H1 (cell line): ENCODE measurements at regions not wholly inside any gene's neighbourhood (a gene's known extent, or its start where the extent isn't known, plus 50 kb on each side); places are given as distances from the start of the nearest gene placed in this dataset.

Experiments used
- CTCF ChIA-PET: fragments of 300-600 bp; sonication (Branson Sonifier 250); formaldehyde crosslinking; loops from one replicate; lab custom pipeline; 2021; ENCODE audit not compliant: partially characterized antibody; lab: Charles Lee
- POLR2A ChIA-PET: fragments of 300-600 bp; sonication (Branson Sonifier 250); formaldehyde crosslinking; loops from one replicate; lab custom pipeline; 2021; ENCODE audit warnings: inconsistent platforms; ENCODE audit not compliant: partially characterized antibody; lab: Charles Lee
- DNase-seq, 2 experiments: peaks; one replicate each; pipeline versions ENCODE4 v3.0.0 to v3.0.0-alpha.2; 2010 to 2022; ENCODE audit warnings: low spot score in 2 of 2, low read depth in 1 of 2, mixed read lengths in 1 of 2
- FAIRE-seq: peaks from 2 replicates; lab custom pipeline; 2011; peaks lifted over from hg19 to GRCh38; lab: Jason Lieb, UNC
- H2AFZ ChIP-seq: 2 replicates; pipeline ENCODE4 v1.8.1; 2012; ENCODE audit warnings: low read length, inconsistent platforms
- H2AK5ac ChIP-seq: 2 replicates; pipeline ENCODE4 v1.6.1; 2013; ENCODE audit warnings: low read depth, low read length
- H2BK120ac ChIP-seq: replicated peaks from 2 replicates; pipeline ENCODE3; 2013; ENCODE audit warnings: low read depth, low read length, inconsistent platforms
- H2BK12ac ChIP-seq: 2 replicates; pipeline ENCODE4 v1.6.1; 2013; ENCODE audit warnings: low read depth, low read length
- H2BK15ac ChIP-seq: 2 replicates; pipeline ENCODE4 v1.6.1; 2013; ENCODE audit warnings: low read length
- H2BK20ac ChIP-seq: 2 replicates; pipeline ENCODE4 v1.6.1; 2013; ENCODE audit warnings: low read length
- H2BK5ac ChIP-seq: 2 replicates; pipeline ENCODE4 v1.6.1; 2013; ENCODE audit warnings: low read depth, low read length
- H3K14ac ChIP-seq: 2 replicates; pipeline ENCODE4 v1.6.1; 2013; ENCODE audit warnings: inconsistent platforms; ENCODE audit not compliant: insufficient read length
- H3K18ac ChIP-seq: 2 replicates; pipeline ENCODE4 v1.6.1; 2013; ENCODE audit warnings: low read length; ENCODE audit errors: extremely low read depth
- H3K23ac ChIP-seq: 2 replicates; pipeline ENCODE4 v1.6.1; 2013; ENCODE audit warnings: inconsistent platforms; ENCODE audit not compliant: insufficient read length
- H3K23me2 ChIP-seq: 2 replicates; pipeline ENCODE4 v1.6.1; 2013; ENCODE audit warnings: low read depth, low read length
- H3K27ac ChIP-seq: 2 replicates; pipeline ENCODE4 v1.6.1; 2011; ENCODE audit warnings: low read depth, low read length, inconsistent platforms
- H3K27me3 ChIP-seq, 4 experiments: replicated peaks in 1 of 4; 1 replicate in 1 of 4; 2 replicates in 3 of 4; pipeline versions ENCODE4 v1.6.1 to v1.8.1; 2011 to 2013; ENCODE audit warnings: low read length in 3 of 4, mild to moderate bottlenecking in 3 of 4, inconsistent platforms in 2 of 4, mixed read lengths in 2 of 4, moderate library complexity in 1 of 4; ENCODE audit not compliant: control insufficient read depth in 3 of 4, insufficient read depth in 3 of 4; ENCODE audit errors: extremely low read depth in 1 of 4
- H3K36me3 ChIP-seq, 4 experiments: 2 replicates each; pipeline versions ENCODE4 v1.6.1 to v1.8.1; 2011 to 2013; ENCODE audit warnings: mild to moderate bottlenecking in 4 of 4, low read length in 3 of 4, moderate library complexity in 2 of 4, control low read depth in 1 of 4, inconsistent platforms in 1 of 4; ENCODE audit not compliant: insufficient read depth in 4 of 4, control insufficient read depth in 2 of 4
- H3K4ac ChIP-seq: replicated peaks from 2 replicates; pipeline ENCODE3; 2013; ENCODE audit warnings: low read length, low read depth, mixed read lengths, inconsistent platforms; ENCODE audit not compliant: insufficient read length
- H3K4me1 ChIP-seq, 4 experiments: replicated peaks in 1 of 4; 1 replicate in 1 of 4; 2 replicates in 3 of 4; pipeline versions ENCODE4 v1.6.1 to v1.8.1; 2011 to 2013; ENCODE audit warnings: low read length in 3 of 4, inconsistent platforms in 2 of 4, mixed read lengths in 1 of 4; ENCODE audit not compliant: insufficient read depth in 4 of 4, control insufficient read depth in 3 of 4
- H3K4me2 ChIP-seq, 2 experiments: 2 replicates each; pipeline versions ENCODE4 v1.6.1 to v1.8.1; 2011 to 2013; ENCODE audit warnings: low read depth in 2 of 2, low read length in 2 of 2, control low read depth in 1 of 2, inconsistent platforms in 1 of 2, mild to moderate bottlenecking in 1 of 2; ENCODE audit not compliant: insufficient read depth in 1 of 2
- H3K4me3 ChIP-seq, 4 experiments: fragments of 200-600, 300-600 bp in 1 of 4; sonication (generic), shearing (Covaris generic), sonication (Bioruptor Twin) in 1 of 4; 2 replicates each; pipeline versions ENCODE4 v1.5.1 to v1.8.1; 2011 to 2016; ENCODE audit warnings: low read length in 4 of 4, low read depth in 3 of 4, control low read depth in 2 of 4, inconsistent platforms in 2 of 4, mild to moderate bottlenecking in 2 of 4, mixed read lengths in 1 of 4, moderate library complexity in 1 of 4; ENCODE audit not compliant: insufficient read depth in 2 of 4; ENCODE audit errors: extremely low read depth in 1 of 4
- H3K56ac ChIP-seq: replicated peaks from 2 replicates; pipeline ENCODE3; 2013; ENCODE audit warnings: low read depth, mild to moderate bottlenecking, mixed read lengths, low read length, inconsistent platforms; ENCODE audit not compliant: insufficient read length
- H3K79me1 ChIP-seq: 2 replicates; pipeline ENCODE4 v1.6.1; 2013; ENCODE audit warnings: low read depth, low read length, control low read depth
- H3K79me2 ChIP-seq, 2 experiments: 2 replicates each; pipeline versions ENCODE4 v1.6.1 to v1.8.1; 2012 to 2013; ENCODE audit warnings: low read length in 2 of 2, mild to moderate bottlenecking in 2 of 2, inconsistent platforms in 1 of 2; ENCODE audit not compliant: insufficient read depth in 2 of 2, control insufficient read depth in 1 of 2
- H3K9ac ChIP-seq, 4 experiments: replicated peaks in 1 of 4; 1 replicate in 1 of 4; 2 replicates in 3 of 4; pipeline versions ENCODE4 v1.6.1 to v1.8.1; 2011 to 2013; ENCODE audit warnings: low read depth in 3 of 4, low read length in 3 of 4, control low read depth in 2 of 4, mild to moderate bottlenecking in 2 of 4, moderate library complexity in 2 of 4, inconsistent platforms in 1 of 4; ENCODE audit errors: extremely low read depth in 1 of 4
- H3K9me3 ChIP-seq, 2 experiments: 2 replicates each; pipeline versions ENCODE4 v1.6.1 to v1.8.1; 2012 to 2013; ENCODE audit warnings: mild to moderate bottlenecking in 2 of 2, moderate library complexity in 2 of 2, control low read depth in 1 of 2, inconsistent platforms in 1 of 2, low read depth in 1 of 2, low read length in 1 of 2, mixed read lengths in 1 of 2; ENCODE audit not compliant: insufficient read depth in 2 of 2
- H4K20me1 ChIP-seq, 2 experiments: replicated peaks in 1 of 2; 2 replicates each; pipeline versions ENCODE3 to v1.8.1; 2011 to 2013; ENCODE audit warnings: inconsistent platforms in 2 of 2, low read length in 2 of 2, mild to moderate bottlenecking in 1 of 2; ENCODE audit not compliant: insufficient read depth in 2 of 2, control insufficient read depth in 1 of 2
- H4K5ac ChIP-seq: 2 replicates; pipeline ENCODE4 v1.6.1; 2013; ENCODE audit warnings: low read length, low read depth, mixed read lengths, inconsistent platforms; ENCODE audit not compliant: insufficient read length
- H4K8ac ChIP-seq: 2 replicates; pipeline ENCODE4 v1.8.0; 2013; ENCODE audit warnings: mild to moderate bottlenecking, moderate library complexity, low read length, inconsistent platforms; ENCODE audit not compliant: insufficient read depth; ENCODE audit errors: extremely low read depth
- H4K91ac ChIP-seq: replicated peaks from 2 replicates; pipeline ENCODE3; 2013; ENCODE audit warnings: low read length, mixed read lengths, inconsistent platforms; ENCODE audit not compliant: insufficient read length
- SIN3A ChIP-seq, 2 experiments: IDR thresholded peaks in 1 of 2; conservative IDR thresholded peaks in 1 of 2; 2 replicates each; pipeline ENCODE4 v1.6.1; 2011 to 2012; ENCODE audit warnings: low read length in 2 of 2, improper control_type of control experiment in 1 of 2, low read depth in 1 of 2, mild to moderate bottlenecking in 1 of 2
- SRF ChIP-seq: IDR thresholded peaks from 2 replicates; pipeline ENCODE4 v1.6.1; 2011; ENCODE audit warnings: mild to moderate bottlenecking, low read depth, low read length, moderate library complexity
- WGBS, 2 experiments: shearing (Covaris generic) in 1 of 2; methylation state at CpG; one replicate each; pipeline versions ENCODE4 v1.1.6 to v1.1.7; 2013 to 2015; ENCODE audit warnings: low lambda C conversion rate in 2 of 2, mixed read lengths in 2 of 2, inconsistent platforms in 1 of 2, low coverage in 1 of 2, missing lambda C conversion rate in 1 of 2; ENCODE audit not compliant: insufficient replicate concordance in 2 of 2, insufficient coverage in 1 of 2, insufficient read length in 1 of 2; ENCODE audit errors: extremely low coverage in 1 of 2, missing lambda C conversion rate in 1 of 2; 5-methylcytosine and 5-hydroxymethylcytosine counted together

DNA sequence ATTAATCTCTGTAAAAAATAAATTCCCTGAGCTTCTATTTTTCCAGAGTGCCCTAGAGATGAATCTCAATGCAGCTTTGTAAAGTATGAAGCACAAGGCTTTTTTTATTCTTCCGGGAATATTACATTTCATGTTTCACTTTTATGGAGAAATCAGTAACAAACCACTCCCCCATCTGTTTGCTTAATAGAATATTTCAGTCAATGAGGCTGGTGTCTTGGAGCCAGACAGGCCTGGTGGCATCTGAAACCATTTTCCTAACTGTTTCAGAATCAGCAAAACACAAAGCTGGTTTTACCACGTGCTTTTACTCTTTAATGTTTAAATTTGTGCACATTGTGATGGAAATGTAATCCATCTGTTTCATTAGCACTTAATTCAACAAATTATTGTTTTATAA lies 400.8 kb upstream of the HSF2 start:
- TF ChIP-seq SRF (no peak), SIN3A (conservative IDR thresholded peaks at IDR 0.05 in 1 of 2, IDR thresholded peaks at IDR 0.05 in 1 of 2; ENCODE audit: low read depth in 1 of 2, low read length in 2 of 2) (no peak)
- TF ChIP-seq, all 59 proteins: peak for 0
- H3K79me1 ChIP-seq = no peaks in the 10 kb centered on the region
- no peaks in the 10 kb centered on the region for H3K79me2 ChIP-seq
- no peak overlapping the region for H4K91ac ChIP-seq
- no peaks in the 10 kb centered on the region for H3K23me2 ChIP-seq
- CTCF ChIA-PET = interaction anchor here (0.7 kb wide), 1 partner anchor 643 kb away, joined by 3 read pairs; no protein-coding TSS in a partner anchor
- H3K56ac ChIP-seq = no peak overlapping the region
- H3K4ac ChIP-seq = no peak overlapping the region
- no peak overlapping the region for H3K23ac ChIP-seq
- no peak overlapping the region for H2AFZ ChIP-seq
- H2BK20ac ChIP-seq = no peak overlapping the region
- H4K5ac ChIP-seq = no peak overlapping the region
- H3K9me3 ChIP-seq = no peaks in the 10 kb centered on the region
- H2BK12ac ChIP-seq = no peak overlapping the region
- H3K4me3 ChIP-seq = no peak overlapping the region
- H3K18ac ChIP-seq = no peak overlapping the region
- no peak overlapping the region for H2BK15ac ChIP-seq
- H3K27ac ChIP-seq = no peak overlapping the region
- H3K4me2 ChIP-seq = no peak overlapping the region
- FAIRE-seq (no peak), DNase-seq (no peak)
- H3K27me3 ChIP-seq = no peaks in the 10 kb centered on the region
- H3K9ac ChIP-seq = no peak overlapping the region
- H2BK5ac ChIP-seq = no peak overlapping the region
- H2BK120ac ChIP-seq = no peak overlapping the region
- no peak overlapping the region for H3K14ac ChIP-seq
- no peak overlapping the region for H4K8ac ChIP-seq
- WGBS, 2 experiments = 39% methylated on average over 2 of the region's 2 CpGs; no CpG with 5 or more reads in 1 of the 2 experiments
- H3K4me1 ChIP-seq = no peaks in the 10 kb centered on the region; a peak in 1 of 7 replicates
- no peaks in the 10 kb centered on the region; a peak in 1 of 8 replicates for H3K36me3 ChIP-seq
- no peak overlapping the region for H2AK5ac ChIP-seq
- POLR2A ChIA-PET = no interaction called here
- H4K20me1 ChIP-seq = no peaks in the 10 kb centered on the region
